Left ventricle myocardium inferior (tissue), 1 donor: ENCODE measurements at regions not wholly inside any gene's neighbourhood (a gene's known extent, or its start where the extent isn't known, plus 50 kb on each side); places are given as distances from the start of the nearest gene placed in this dataset.

Source experiments
- DNase-seq: peaks from one replicate; pipeline ENCODE4 v3.0.0-alpha.2; 2020
- H3K27ac ChIP-seq: fragments of 200-600 bp; replicated peaks from 2 replicates; pipeline ENCODE4 v1.8.0; 2021
- H3K27me3 ChIP-seq: fragments of 200-600 bp; 2 replicates; pipeline ENCODE4 v1.8.0; 2021; ENCODE audit warnings: low read depth
- H3K36me3 ChIP-seq: fragments of 200-600 bp; 2 replicates; pipeline ENCODE4 v1.8.0; 2021
- H3K4me1 ChIP-seq: fragments of 200-600 bp; 2 replicates; pipeline ENCODE4 v1.8.0; 2021
- H3K4me3 ChIP-seq: fragments of 200-600 bp; 2 replicates; pipeline ENCODE4 v1.8.0; 2021; ENCODE audit warnings: mild to moderate bottlenecking, moderate library complexity
- H3K9me3 ChIP-seq: fragments of 200-600 bp; replicated peaks from 2 replicates; pipeline ENCODE4 v1.8.0; 2021
- intact Hi-C: fragments of 100-400 bp; cut with micrococcal nuclease; formaldehyde crosslinking; loops from one replicate; pipeline ENCODE4 v1.11.0; 2022
- TF ChIP-seq, protein P1 (sequence below): fragments of 200-600 bp; IDR thresholded peaks from 2 replicates; pipeline ENCODE4 v1.8.0; 2021; ENCODE audit warnings: antibody characterized with exemption, mild to moderate bottlenecking, borderline replicate concordance
- donor health status: DM: no; HTN: yes; CAD: no; lungs with severe emphysema.

- intact Hi-C loops = no loop called here
- no peak overlapping the region for H3K4me3 ChIP-seq
- no peak for DNase-seq
- no peaks in the 10 kb centered on the region for H3K9me3 ChIP-seq
- TF ChIP-seq, protein P1, sequence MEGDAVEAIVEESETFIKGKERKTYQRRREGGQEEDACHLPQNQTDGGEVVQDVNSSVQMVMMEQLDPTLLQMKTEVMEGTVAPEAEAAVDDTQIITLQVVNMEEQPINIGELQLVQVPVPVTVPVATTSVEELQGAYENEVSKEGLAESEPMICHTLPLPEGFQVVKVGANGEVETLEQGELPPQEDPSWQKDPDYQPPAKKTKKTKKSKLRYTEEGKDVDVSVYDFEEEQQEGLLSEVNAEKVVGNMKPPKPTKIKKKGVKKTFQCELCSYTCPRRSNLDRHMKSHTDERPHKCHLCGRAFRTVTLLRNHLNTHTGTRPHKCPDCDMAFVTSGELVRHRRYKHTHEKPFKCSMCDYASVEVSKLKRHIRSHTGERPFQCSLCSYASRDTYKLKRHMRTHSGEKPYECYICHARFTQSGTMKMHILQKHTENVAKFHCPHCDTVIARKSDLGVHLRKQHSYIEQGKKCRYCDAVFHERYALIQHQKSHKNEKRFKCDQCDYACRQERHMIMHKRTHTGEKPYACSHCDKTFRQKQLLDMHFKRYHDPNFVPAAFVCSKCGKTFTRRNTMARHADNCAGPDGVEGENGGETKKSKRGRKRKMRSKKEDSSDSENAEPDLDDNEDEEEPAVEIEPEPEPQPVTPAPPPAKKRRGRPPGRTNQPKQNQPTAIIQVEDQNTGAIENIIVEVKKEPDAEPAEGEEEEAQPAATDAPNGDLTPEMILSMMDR = no peak
- H3K27me3 ChIP-seq = no peaks in the 10 kb centered on the region
- no peaks in the 10 kb centered on the region for H3K4me1 ChIP-seq
- no peaks in the 10 kb centered on the region for H3K36me3 ChIP-seq
- no peak overlapping the region for H3K27ac ChIP-seq
These were observed 380.5 kb downstream of the IDS start for GRCh38 chrX:149124526-149125108.

- Histone ChIP-seq H3K27me3 (no peaks in the 10 kb centered on the region), H3K4me1 (no peaks in the 10 kb centered on the region), H3K4me3 (no peak overlapping the region), H3K9me3 (no peaks in the 10 kb centered on the region), H3K36me3 (no peaks in the 10 kb centered on the region), H3K27ac (no peak overlapping the region)
- DNase-seq = no peak
- intact Hi-C loops = no loop called here
- TF ChIP-seq, protein P1 = no peak
These were observed 383.7 kb downstream of the IDS start for GRCh38 chrX:149121206-149121920.

DNA sequence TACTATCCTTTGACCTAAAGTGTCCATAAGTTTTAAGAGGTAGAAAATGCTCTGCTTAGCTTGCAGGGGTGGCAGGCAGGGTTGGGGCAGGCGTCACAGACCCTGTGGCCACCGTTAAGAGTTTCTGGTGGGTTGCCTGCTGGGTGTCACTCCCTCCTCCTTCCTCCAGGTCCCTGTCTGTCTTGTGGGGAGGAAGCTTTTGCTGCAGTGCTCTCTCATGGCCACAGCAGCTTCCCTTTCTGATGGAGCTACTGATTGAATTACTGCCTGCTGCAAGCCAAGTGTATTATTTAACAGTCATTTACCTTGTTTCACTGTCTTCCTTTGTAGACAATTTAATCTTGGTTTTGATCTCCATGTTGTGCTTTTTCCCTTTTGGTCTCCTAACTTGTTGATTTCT is 384.6 kb downstream of the IDS start:
- H3K4me1 ChIP-seq = no peaks in the 10 kb centered on the region
- H3K4me3 ChIP-seq = no peak overlapping the region
- DNase-seq = no peak
- no peaks in the 10 kb centered on the region for H3K27me3 ChIP-seq
- TF ChIP-seq, protein P1 = no peak
- no peaks in the 10 kb centered on the region for H3K9me3 ChIP-seq
- intact Hi-C loops = no loop called here
- no peak overlapping the region for H3K27ac ChIP-seq
- no peaks in the 10 kb centered on the region for H3K36me3 ChIP-seq

DNA sequence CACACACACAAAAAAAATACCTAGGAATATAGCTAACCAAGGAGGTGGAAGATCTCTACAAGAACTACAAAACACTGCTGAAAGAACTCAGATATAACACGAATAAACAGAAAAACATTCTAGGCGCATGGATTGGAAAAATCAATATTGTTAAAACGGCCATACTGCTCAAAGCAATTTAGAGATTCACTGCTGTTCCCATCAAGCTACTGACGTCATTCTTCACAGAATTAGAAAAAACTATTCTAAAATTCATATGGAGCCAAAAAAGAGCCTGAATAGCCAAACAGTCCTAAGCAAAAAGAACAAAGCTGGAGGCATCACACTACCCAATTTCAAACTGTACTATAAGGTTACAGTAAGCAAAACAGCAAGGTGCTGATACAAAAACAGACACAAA is 390.2 kb downstream of the IDS start:
- DNase-seq = no peak
- H3K27ac ChIP-seq = no peak overlapping the region
- TF ChIP-seq, protein P1 = no peak
- no peaks in the 10 kb centered on the region for H3K4me1 ChIP-seq
- H3K9me3 ChIP-seq = no peaks in the 10 kb centered on the region
- H3K4me3 ChIP-seq = no peak overlapping the region
- H3K36me3 ChIP-seq = no peaks in the 10 kb centered on the region
- intact Hi-C loops = no loop called here
- no peaks in the 10 kb centered on the region for H3K27me3 ChIP-seq

GRCh38 chrX:149114001-149114400 is 391.1 kb downstream of the IDS start:
- Histone ChIP-seq H3K4me1 (no peaks in the 10 kb centered on the region), H3K36me3 (no peaks in the 10 kb centered on the region), H3K4me3 (no peak overlapping the region), H3K27me3 (no peaks in the 10 kb centered on the region), H3K9me3 (peaks cover 2% of the 10 kb centered on the region), H3K27ac (no peak overlapping the region)
- no peak for DNase-seq
- TF ChIP-seq, protein P1 = no peak
- intact Hi-C loops = no loop called here
